ENCODE measurements at regions not wholly inside any gene's neighbourhood (a gene's known extent, or its start where the extent isn't known, plus 50 kb on each side); places are given as distances from the start of the nearest gene placed in this dataset.

DNA sequence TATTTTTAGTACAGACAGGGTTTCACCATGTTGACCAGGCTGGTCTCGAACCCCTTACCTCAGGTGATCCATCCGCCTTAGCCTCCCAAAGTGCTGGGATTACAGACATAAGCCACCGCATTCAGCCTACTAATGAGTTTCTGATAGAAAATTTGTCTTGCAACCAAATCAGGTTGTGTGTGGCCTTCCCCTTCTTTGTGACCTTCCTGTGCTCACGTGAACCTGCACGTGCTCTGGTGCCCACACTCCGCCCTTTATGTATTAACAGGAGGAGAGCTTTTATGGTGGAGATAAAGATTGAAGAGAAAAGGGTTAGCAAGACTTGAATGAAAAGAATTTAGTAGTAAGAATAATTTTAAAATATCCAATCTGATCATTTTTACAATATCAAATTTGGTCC is 343.5 kb upstream of the TMEM132C start:
- Mint-ChIP-seq H3K9me3 (ENCODE audit: insufficient read depth) (peaks cover 2% of the 10 kb centered on the region), H3K4me1 (no peaks in the 10 kb centered on the region), H3K4me3 (no peak overlapping the region), H3K27ac (no peak overlapping the region), H3K27me3 (no peaks in the 10 kb centered on the region)
- no peaks in the 10 kb centered on the region for H3K36me3 ChIP-seq (replicated peaks in 1 of 2; ENCODE audit: control extremely low read depth in 1 of 2, control insufficient read depth in 1 of 2, extremely low read depth in 1 of 2, insufficient read depth in 2 of 2, low read length in 1 of 2)
- CTCF ChIA-PET, result no interaction called here
- ATAC-seq (ENCODE audit: low read depth) (no peak), DNase-seq (no peak)
- H4K20me1 ChIP-seq (ENCODE audit: control insufficient read depth, insufficient read depth, low read length, poor library complexity, severe bottlenecking), result no peaks in the 10 kb centered on the region
- H3K4me1 ChIP-seq (ENCODE audit: control insufficient read depth in 2 of 2, insufficient read depth in 2 of 2, low read length in 2 of 2), result no peaks in the 10 kb centered on the region
- no peak overlapping the region for H3K27ac ChIP-seq (ENCODE audit: low read length in 2 of 2)
- TF ChIP-seq, protein P1, sequence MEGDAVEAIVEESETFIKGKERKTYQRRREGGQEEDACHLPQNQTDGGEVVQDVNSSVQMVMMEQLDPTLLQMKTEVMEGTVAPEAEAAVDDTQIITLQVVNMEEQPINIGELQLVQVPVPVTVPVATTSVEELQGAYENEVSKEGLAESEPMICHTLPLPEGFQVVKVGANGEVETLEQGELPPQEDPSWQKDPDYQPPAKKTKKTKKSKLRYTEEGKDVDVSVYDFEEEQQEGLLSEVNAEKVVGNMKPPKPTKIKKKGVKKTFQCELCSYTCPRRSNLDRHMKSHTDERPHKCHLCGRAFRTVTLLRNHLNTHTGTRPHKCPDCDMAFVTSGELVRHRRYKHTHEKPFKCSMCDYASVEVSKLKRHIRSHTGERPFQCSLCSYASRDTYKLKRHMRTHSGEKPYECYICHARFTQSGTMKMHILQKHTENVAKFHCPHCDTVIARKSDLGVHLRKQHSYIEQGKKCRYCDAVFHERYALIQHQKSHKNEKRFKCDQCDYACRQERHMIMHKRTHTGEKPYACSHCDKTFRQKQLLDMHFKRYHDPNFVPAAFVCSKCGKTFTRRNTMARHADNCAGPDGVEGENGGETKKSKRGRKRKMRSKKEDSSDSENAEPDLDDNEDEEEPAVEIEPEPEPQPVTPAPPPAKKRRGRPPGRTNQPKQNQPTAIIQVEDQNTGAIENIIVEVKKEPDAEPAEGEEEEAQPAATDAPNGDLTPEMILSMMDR (IDR thresholded peaks at IDR 0.05), result no peak
- no peak for TF ChIP-seq EZH2 (IDR thresholded peaks at IDR 0.05; ENCODE audit: borderline replicate concordance, insufficient read depth, low read depth, low read length, poor library complexity, severe bottlenecking)
- no peak overlapping the region for H3K4me3 ChIP-seq (ENCODE audit: control extremely low read depth in 1 of 5, extremely low read depth in 1 of 5, insufficient read depth in 1 of 5, low read depth in 2 of 5, low read length in 4 of 5)
- no peak overlapping the region for H2AFZ ChIP-seq (ENCODE audit: insufficient read depth, low read depth, low read length, poor library complexity, severe bottlenecking)
- no peaks in the 10 kb centered on the region for H3K79me2 ChIP-seq (ENCODE audit: control insufficient read depth, insufficient read depth, low read length)
- 89% methylated on average over 3 of the region's 6 CpGs for WGBS (ENCODE audit: insufficient coverage)
- peaks cover 0 to 3% (median 0%) of the 10 kb centered on the region in 3 donors for H3K9me3 ChIP-seq (ENCODE audit: control extremely low read depth in 1 of 3, control insufficient read depth in 2 of 3, insufficient read depth in 1 of 3, low read length in 2 of 3)
- no peaks in the 10 kb centered on the region for H3K27me3 ChIP-seq (replicated peaks in 1 of 4; ENCODE audit: control extremely low read depth in 1 of 4, control insufficient read depth in 3 of 4, insufficient read depth in 4 of 4, low read length in 3 of 4)
- H3K4me2 ChIP-seq (replicated peaks; ENCODE audit: low read depth, low read length, poor library complexity, severe bottlenecking), result no peak overlapping the region
- no peak overlapping the region for H3K9ac ChIP-seq (ENCODE audit: low read length)
- POLR2A ChIA-PET, result no interaction called here
- intact Hi-C loops (cut with micrococcal nuclease), result no loop called here

DNA sequence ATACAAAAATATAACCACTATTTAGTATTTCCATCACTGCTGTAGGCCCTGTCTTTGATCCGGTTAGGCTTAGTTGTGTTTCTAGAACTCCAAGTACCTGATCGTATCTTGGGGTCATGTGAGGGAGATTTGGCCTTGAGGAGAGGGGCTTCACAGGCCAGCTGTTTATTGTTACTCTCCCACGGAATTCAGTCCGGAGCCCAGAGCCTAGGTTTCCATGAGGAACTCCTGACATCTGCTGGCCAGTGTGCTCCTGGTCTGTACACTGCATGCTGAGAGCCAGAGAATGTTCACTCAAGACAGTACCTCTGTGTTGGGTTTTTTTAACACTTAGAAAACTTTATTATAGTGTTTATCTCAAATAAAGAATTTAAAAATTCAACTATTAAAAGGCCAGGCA is 341.0 kb upstream of the TMEM132C start:
- Histone ChIP-seq H4K20me1 (ENCODE audit: control insufficient read depth, insufficient read depth, low read length, poor library complexity, severe bottlenecking) (no peaks in the 10 kb centered on the region), H3K9ac (ENCODE audit: low read length) (no peak overlapping the region), H3K27ac (ENCODE audit: low read length in 2 of 2) (no peak overlapping the region), H3K27me3 (replicated peaks in 1 of 4; ENCODE audit: control extremely low read depth in 1 of 4, control insufficient read depth in 3 of 4, insufficient read depth in 4 of 4, low read length in 3 of 4) (no peaks in the 10 kb centered on the region), H3K36me3 (replicated peaks in 1 of 2; ENCODE audit: control extremely low read depth in 1 of 2, control insufficient read depth in 1 of 2, extremely low read depth in 1 of 2, insufficient read depth in 2 of 2, low read length in 1 of 2) (no peaks in the 10 kb centered on the region), H3K9me3 (ENCODE audit: control extremely low read depth in 1 of 3, control insufficient read depth in 2 of 3, insufficient read depth in 1 of 3, low read length in 2 of 3) (peaks cover 0 to 3% (median 0%) of the 10 kb centered on the region in 3 donors), H2AFZ (ENCODE audit: insufficient read depth, low read depth, low read length, poor library complexity, severe bottlenecking) (no peak overlapping the region), H3K4me2 (replicated peaks; ENCODE audit: low read depth, low read length, poor library complexity, severe bottlenecking) (no peak overlapping the region), H3K79me2 (ENCODE audit: control insufficient read depth, insufficient read depth, low read length) (no peaks in the 10 kb centered on the region), H3K4me3 (ENCODE audit: control extremely low read depth in 1 of 5, extremely low read depth in 1 of 5, insufficient read depth in 1 of 5, low read depth in 2 of 5, low read length in 4 of 5) (no peak overlapping the region), H3K4me1 (ENCODE audit: control insufficient read depth in 2 of 2, insufficient read depth in 2 of 2, low read length in 2 of 2) (no peaks in the 10 kb centered on the region)
- no peak for TF ChIP-seq EZH2 (IDR thresholded peaks at IDR 0.05; ENCODE audit: borderline replicate concordance, insufficient read depth, low read depth, low read length, poor library complexity, severe bottlenecking)
- TF ChIP-seq, protein P1 (IDR thresholded peaks at IDR 0.05), result no peak
- ATAC-seq (ENCODE audit: low read depth) (no peak), DNase-seq (no peak)
- H3K27me3 Mint-ChIP-seq, result no peaks in the 10 kb centered on the region
- 43% methylated on average over 3 of the region's 4 CpGs for WGBS (ENCODE audit: insufficient coverage)
- ChIA-PET POLR2A (no interaction called here), CTCF (no interaction called here)
- H3K4me1 Mint-ChIP-seq, result no peaks in the 10 kb centered on the region
- H3K9me3 Mint-ChIP-seq (ENCODE audit: insufficient read depth), result peaks cover 2% of the 10 kb centered on the region
- no peak overlapping the region for H3K27ac Mint-ChIP-seq
- intact Hi-C loops (cut with micrococcal nuclease), result no loop called here
- H3K4me3 Mint-ChIP-seq, result no peak overlapping the region

Measured in B cell (primary cell).